NCI-H2029 treated with DMSO at 0.1 percent for 48 hours (cell line): ENCODE measurements at regions not wholly inside any gene's neighbourhood (a gene's known extent, or its start where the extent isn't known, plus 50 kb on each side); places are given as distances from the start of the nearest gene placed in this dataset.
"Not testable (repeated sequence)": the region's sequence is repeated elsewhere in the genome, so short reads cannot be mapped to it uniquely, and the experiment has no call there.

Experiments
- DNase-seq: peaks from one replicate; lab custom pipeline; 2025; lab: John Stamatoyannopoulos, UW

DNA sequence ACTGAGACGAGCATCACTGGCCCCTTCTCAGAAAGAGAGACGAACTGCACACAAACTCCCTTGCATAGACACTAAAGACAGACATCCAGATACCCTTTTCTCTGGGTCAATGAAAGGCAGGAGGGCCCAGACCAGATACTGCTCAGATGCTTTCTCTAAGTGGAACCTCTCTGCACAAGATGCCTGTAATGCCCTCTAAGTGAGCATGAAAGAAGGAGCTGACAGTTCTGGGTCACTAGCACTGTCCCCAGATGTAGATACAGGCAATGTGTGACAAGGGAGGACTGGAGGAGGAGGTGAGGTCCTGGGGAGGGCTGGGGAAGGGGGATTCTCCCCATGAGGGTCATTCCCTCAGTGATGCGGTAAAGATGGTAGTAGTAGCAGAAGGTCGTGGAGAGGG lies 501.0 kb upstream of the CDH11 start:
- no peak for DNase-seq

DNA sequence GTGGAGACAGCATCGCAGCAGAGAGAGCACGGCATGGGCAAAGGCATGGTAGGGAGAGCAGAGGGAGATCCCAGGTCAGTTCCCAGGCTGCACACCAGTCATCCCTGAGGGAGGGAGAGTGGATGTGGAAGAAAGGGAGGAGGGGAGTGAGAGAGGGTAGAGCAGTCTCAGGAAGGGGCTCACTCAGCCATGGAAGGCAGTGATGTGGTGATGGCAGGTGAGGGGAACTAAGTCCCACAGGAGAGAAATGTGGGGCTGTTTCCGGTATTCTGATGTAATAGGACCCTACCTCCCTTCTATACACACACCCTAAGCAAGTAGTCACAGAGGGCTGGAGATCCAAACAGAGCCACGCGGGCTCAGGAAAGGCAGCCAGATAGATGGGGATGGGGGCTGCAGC lies 500.3 kb upstream of the CDH11 start:
- DNase-seq, result no peak

GRCh38 chr16:65621640-65622039 lies 499.8 kb upstream of the CDH11 start:
- DNase-seq, result no peak

- DNase-seq, result no peak
Observed at GRCh38 chr16:65619606-65620005, 497.7 kb upstream of the CDH11 start.

DNA sequence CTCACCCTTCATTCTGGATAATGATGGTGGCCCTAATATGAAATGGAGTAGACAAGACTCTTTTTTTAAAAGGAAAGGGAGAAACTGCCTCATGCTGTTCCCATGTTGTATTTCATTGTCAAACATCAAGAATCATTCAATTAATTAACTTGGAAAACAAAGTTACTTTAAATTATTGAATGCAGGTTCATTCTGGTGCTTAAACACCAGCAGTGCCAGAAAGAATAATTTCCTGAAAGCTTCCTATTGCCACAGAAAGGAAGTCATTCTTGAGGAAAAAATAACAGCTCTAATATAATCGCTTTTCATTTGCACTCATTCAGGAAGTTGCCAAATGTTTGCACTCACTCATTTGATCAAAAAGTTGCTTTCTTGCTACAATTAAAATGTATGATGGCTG lies 497.1 kb upstream of the CDH11 start:
- no peak for DNase-seq

GRCh38 chr16:65618333-65618732 lies 496.5 kb upstream of the CDH11 start:
- no peak for DNase-seq

DNA sequence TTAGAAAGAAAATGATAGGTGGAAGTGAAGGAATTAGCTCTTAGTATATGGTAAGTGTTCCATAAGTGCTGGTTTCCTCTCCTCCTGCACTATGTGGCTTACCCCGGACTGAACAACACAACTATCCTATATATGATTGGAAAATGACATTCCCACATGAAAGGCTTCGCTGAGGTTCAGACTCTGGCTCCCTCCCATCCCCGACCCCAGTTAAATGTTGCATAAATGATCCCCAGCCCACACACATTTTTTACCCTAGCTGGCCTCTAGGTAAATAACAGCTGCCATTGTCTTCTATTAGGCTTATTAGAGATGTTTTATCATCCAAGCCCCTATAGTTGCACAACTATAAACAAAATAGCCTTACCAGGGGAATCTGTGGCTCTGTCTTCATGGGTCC lies 495.6 kb upstream of the CDH11 start:
- DNase-seq, result no peak

GRCh38 chr16:65608455-65608854 lies 486.6 kb upstream of the CDH11 start:
- no peak for DNase-seq

- DNase-seq, result no peak
Observed at GRCh38 chr16:65604771-65605170, 482.9 kb upstream of the CDH11 start.

DNA sequence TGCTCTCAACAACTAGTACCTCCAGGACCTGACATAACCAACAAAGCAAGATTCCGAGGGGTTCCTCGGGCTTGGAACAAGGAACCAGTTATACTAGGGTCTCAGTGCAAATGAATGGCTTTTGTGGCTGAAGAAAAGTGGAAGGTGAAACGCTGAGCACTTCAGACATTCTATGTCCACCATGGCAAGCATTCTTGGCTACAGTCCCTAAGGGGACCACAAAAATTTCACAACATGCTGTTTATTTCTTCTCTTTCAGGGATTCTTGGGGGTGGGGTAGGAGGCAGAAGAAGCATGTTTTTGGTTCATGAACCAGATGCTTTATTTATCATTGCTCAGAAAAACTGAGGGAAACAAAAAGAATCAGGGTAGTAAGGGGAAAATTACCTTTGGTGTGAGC lies 479.9 kb upstream of the CDH11 start:
- no peak for DNase-seq

GRCh38 chr16:65600629-65601028 lies 478.8 kb upstream of the CDH11 start:
- DNase-seq, result no peak

DNA sequence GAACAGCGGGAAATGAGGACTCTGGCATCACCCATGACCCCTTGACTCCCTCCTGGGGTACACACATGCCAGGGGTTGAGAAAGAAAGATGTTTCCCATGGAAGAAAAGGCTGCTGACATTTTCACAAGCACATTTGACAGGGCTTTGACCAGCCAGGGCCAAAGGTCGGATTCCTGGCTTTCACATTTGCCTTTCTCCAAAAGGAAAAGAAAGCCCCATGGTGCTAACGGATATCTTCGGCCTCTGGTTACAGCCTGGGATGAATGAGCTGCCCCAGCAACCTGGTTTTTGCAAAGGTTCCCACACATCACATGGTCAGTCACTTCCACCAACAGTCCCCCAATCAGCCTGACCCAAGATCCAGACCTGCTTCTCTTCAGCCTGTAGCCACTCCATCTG lies 478.2 kb upstream of the CDH11 start:
- no peak for DNase-seq

- no peak for DNase-seq
Observed at GRCh38 chr16:65598621-65599020, 476.8 kb upstream of the CDH11 start.

DNA sequence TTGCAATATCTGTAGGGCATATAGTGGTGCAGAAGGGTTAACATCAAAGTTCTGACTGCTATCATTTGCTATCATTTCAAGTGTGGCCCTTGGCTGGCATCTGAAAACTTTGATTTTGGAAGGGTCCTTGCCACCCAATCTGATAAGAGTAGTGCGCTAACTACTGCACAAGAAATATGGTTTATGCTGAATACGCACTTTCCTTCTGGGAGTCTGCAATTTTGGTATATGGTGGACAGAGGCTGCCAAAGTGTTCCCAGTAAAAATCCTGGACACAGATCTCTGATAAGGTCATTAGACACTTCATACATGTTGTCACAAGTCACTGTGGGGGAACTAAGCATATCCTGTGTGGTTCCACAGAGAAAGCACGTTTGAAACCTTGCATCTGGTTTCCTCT lies 461.6 kb upstream of the CDH11 start:
- DNase-seq, result no peak

- no peak for DNase-seq
Observed at GRCh38 chr16:65579050-65579449, 457.2 kb upstream of the CDH11 start.

- no peak for DNase-seq
Observed at GRCh38 chr16:65576631-65577030, 454.8 kb upstream of the CDH11 start.

GRCh38 chr16:65576139-65576538 lies 454.3 kb upstream of the CDH11 start:
- no peak for DNase-seq

DNA sequence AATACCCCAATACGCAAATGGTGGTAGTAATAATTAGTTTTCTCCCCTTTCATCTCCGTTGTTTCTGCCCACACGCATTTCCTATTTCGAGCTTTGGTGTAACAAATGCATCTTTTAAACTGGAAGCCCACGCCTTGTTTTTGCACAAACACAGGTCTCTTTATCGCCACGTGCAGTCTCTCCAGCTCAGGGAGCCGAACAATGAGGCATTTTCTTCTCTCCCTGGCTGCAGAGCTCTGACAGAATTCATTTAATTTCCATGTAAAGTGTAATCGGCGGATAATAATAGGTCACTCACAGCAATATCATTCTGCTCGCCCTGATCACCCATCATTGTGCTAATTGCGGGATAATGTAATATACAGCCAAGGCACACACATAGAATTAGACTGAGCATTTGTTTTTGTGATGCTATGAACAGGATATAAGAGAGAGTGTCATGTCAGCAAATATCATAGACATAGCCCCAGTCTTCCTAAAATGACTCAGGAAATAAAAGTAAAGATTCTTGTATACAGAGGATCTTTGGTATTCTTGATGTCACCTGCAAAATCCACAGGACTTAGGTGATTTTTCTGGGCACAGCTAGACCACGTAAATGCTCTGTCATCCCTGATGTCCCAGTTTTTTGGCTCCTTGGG lies 452.6 kb upstream of the CDH11 start:
- DNase-seq, result no peak

DNA sequence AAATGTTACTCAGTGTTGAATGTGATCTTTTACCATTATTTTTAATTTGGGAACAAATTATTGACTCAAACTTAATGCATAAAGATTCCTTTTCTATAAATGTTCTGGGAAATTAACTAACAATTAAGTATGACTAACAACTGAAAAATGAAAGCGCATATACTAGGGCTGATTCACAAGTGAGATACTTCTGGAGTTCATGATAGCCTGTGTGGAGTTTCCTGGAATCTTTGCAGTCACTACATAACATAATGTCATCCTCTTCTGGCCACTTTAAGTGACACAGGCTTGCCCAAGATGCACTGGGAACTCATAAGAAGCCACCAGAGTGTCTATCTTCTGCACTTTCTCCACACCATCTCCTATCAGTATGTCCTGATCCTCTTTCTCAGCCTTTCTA lies 450.3 kb upstream of the CDH11 start:
- DNase-seq, result no peak

GRCh38 chr16:65570261-65570660 lies 448.4 kb upstream of the CDH11 start:
- no peak for DNase-seq

- DNase-seq, result no peak
Observed at GRCh38 chr16:65559846-65560245, 438.0 kb upstream of the CDH11 start.

GRCh38 chr16:65549689-65550088 lies 427.8 kb upstream of the CDH11 start:
- DNase-seq, result not testable (repeated sequence)

- DNase-seq, result no peak
Observed at GRCh38 chr16:65548470-65548869, 426.6 kb upstream of the CDH11 start.

DNA sequence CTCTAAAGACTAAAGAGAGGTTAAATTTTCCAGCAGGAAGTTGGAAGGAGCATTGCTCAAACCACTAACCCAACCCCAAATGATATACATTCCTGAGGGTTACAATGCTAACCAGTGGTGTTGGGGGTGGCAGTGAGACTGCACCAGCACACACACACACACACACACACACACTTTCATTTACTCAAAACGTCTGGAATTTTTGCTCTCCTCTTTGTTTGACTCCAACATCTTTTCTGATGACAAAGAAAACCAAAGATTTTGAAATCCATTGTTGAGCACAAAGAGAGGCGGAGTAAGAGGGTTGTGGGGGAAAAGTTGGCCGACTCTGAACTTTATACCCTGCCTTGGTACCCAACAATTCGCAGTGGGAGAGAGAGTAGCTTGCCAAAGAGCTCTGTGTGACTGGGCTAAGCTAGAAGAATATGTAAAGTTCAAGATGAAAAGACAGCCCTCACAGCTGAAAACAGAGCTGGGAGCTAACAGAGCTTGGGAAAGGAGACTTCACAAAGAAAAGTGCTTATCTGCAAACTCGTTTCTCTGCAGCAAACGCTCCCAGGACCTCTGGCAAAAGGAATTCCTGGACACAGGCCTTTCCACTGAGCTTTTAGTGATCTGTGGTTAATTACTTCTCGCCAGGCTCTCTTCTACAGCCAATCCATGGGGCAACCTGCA lies 426.0 kb upstream of the CDH11 start:
- DNase-seq, result no peak
